PC-9 (cell line): ENCODE measurements at regions not wholly inside any gene's neighbourhood (a gene's known extent, or its start where the extent isn't known, plus 50 kb on each side); places are given as distances from the start of the nearest gene placed in this dataset.

Source experiments
- BruUV-seq: library from RNA; stranded (reverse); fragments of 400-500 nt; replicated peaks from 2 replicates; lab custom pipeline; 2021; lab: Mats Ljungman, UMichigan
- CTCF ChIA-PET: fragments of 300-600 bp; sonication (Branson Sonifier 250); formaldehyde crosslinking; loops from one replicate; lab custom pipeline; 2022; ENCODE audit warnings: antibody characterized with exemption; lab: Charles Lee
- POLR2A ChIA-PET: fragments of 300-600 bp; sonication (Branson Sonifier 250); formaldehyde crosslinking; loops from one replicate; lab custom pipeline; 2022; ENCODE audit warnings: antibody characterized with exemption; ENCODE audit not compliant: unreplicated experiment; lab: Charles Lee
- DNase-seq, 2 experiments: peaks; one replicate each; pipeline versions ENCODE4 v3.0.0 to v3.0.0-alpha.2; 2015 to 2022; ENCODE audit warnings: mixed read lengths in 1 of 2
- H2AFZ ChIP-seq: fragments of 200-600 bp; sonication (generic); 2 replicates; pipeline ENCODE4 v1.8.1; 2017; ENCODE audit warnings: antibody characterized with exemption
- H3F3A ChIP-seq: fragments of 200-600 bp; sonication (generic); 2 replicates; pipeline ENCODE4 v1.8.1; 2017; ENCODE audit warnings: antibody characterized with exemption, mild to moderate bottlenecking, low read depth; ENCODE audit not compliant: insufficient read depth
- H3K27ac ChIP-seq: fragments of 200-600 bp; sonication (generic); 2 replicates; pipeline ENCODE4 v1.6.1; 2016; ENCODE audit warnings: mixed run types
- H3K27me3 ChIP-seq: fragments of 200-600 bp; sonication (generic); 2 replicates; pipeline ENCODE4 v1.6.1; 2016; ENCODE audit warnings: low read depth, mixed run types; ENCODE audit not compliant: insufficient read depth
- H3K36me3 ChIP-seq: fragments of 200-600 bp; sonication (generic); 2 replicates; pipeline ENCODE4 v1.6.1; 2016; ENCODE audit warnings: low read depth, mixed run types
- H3K4me1 ChIP-seq: fragments of 200-600 bp; sonication (generic); replicated peaks from 2 replicates; pipeline ENCODE4 v1.6.1; 2016; ENCODE audit warnings: mixed run types; ENCODE audit not compliant: insufficient read depth
- H3K4me2 ChIP-seq: fragments of 200-600 bp; sonication (generic); 2 replicates; pipeline ENCODE4 v1.6.1; 2017; ENCODE audit warnings: mixed run types
- H3K4me3 ChIP-seq: fragments of 200-600 bp; sonication (generic); 2 replicates; pipeline ENCODE4 v1.6.1; 2016; ENCODE audit warnings: mixed run types
- H3K79me2 ChIP-seq: fragments of 200-600 bp; sonication (generic); 2 replicates; pipeline ENCODE4 v1.6.1; 2017; ENCODE audit warnings: low read depth, mixed run types
- H3K9me2 ChIP-seq: fragments of 200-600 bp; sonication (generic); 2 replicates; pipeline ENCODE4 v1.8.1; 2017; ENCODE audit warnings: mild to moderate bottlenecking; ENCODE audit not compliant: insufficient read depth
- H3K9me3 ChIP-seq: fragments of 200-600 bp; sonication (generic); 2 replicates; pipeline ENCODE4 v1.8.1; 2016; ENCODE audit warnings: low read depth; ENCODE audit not compliant: insufficient read depth
- H4K20me1 ChIP-seq: fragments of 200-600 bp; sonication (generic); 2 replicates; pipeline ENCODE4 v1.8.1; 2017; ENCODE audit not compliant: insufficient read depth
- EZH2 ChIP-seq: fragments of 200-600 bp; sonication (generic); IDR thresholded peaks from 2 replicates; pipeline ENCODE4 v1.8.0; 2017; ENCODE audit warnings: antibody characterized with exemption, low read depth
- intact Hi-C: fragments of 100-400 bp; cut with micrococcal nuclease; formaldehyde crosslinking; loops from one replicate; pipeline ENCODE4 v1.10.0; 2022; ENCODE audit not compliant: unreplicated experiment
- TF ChIP-seq, protein P1 (sequence below): fragments of 200-600 bp; sonication (generic); conservative IDR thresholded peaks from 2 replicates; pipeline ENCODE4 v1.6.1; 2017; ENCODE audit warnings: mixed run types, antibody characterized with exemption, mild to moderate bottlenecking, moderate library complexity

GRCh38 chr14:82422230-82422629, 888.6 kb upstream of the SEL1L start:
- H3K79me2 ChIP-seq = no peaks in the 10 kb centered on the region
- TF ChIP-seq, protein P1, sequence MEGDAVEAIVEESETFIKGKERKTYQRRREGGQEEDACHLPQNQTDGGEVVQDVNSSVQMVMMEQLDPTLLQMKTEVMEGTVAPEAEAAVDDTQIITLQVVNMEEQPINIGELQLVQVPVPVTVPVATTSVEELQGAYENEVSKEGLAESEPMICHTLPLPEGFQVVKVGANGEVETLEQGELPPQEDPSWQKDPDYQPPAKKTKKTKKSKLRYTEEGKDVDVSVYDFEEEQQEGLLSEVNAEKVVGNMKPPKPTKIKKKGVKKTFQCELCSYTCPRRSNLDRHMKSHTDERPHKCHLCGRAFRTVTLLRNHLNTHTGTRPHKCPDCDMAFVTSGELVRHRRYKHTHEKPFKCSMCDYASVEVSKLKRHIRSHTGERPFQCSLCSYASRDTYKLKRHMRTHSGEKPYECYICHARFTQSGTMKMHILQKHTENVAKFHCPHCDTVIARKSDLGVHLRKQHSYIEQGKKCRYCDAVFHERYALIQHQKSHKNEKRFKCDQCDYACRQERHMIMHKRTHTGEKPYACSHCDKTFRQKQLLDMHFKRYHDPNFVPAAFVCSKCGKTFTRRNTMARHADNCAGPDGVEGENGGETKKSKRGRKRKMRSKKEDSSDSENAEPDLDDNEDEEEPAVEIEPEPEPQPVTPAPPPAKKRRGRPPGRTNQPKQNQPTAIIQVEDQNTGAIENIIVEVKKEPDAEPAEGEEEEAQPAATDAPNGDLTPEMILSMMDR = no peak
- TF ChIP-seq EZH2 = no peak
- no peak overlapping the region for H3K27ac ChIP-seq
- BruUV-seq = no TSS peak
- ChIA-PET POLR2A (no interaction called here), CTCF (no interaction called here)
- no peak overlapping the region for H3K4me2 ChIP-seq
- H4K20me1 ChIP-seq = no peaks in the 10 kb centered on the region
- H3K36me3 ChIP-seq = no peaks in the 10 kb centered on the region
- no peaks in the 10 kb centered on the region for H3K27me3 ChIP-seq
- no peaks in the 10 kb centered on the region for H3K9me2 ChIP-seq
- no peak overlapping the region for H3K4me3 ChIP-seq
- H3K9me3 ChIP-seq = no peaks in the 10 kb centered on the region
- H2AFZ ChIP-seq = no peak overlapping the region
- H3F3A ChIP-seq = no peaks in the 10 kb centered on the region
- no peak for DNase-seq
- intact Hi-C loops = no loop called here
- no peaks in the 10 kb centered on the region for H3K4me1 ChIP-seq

DNA sequence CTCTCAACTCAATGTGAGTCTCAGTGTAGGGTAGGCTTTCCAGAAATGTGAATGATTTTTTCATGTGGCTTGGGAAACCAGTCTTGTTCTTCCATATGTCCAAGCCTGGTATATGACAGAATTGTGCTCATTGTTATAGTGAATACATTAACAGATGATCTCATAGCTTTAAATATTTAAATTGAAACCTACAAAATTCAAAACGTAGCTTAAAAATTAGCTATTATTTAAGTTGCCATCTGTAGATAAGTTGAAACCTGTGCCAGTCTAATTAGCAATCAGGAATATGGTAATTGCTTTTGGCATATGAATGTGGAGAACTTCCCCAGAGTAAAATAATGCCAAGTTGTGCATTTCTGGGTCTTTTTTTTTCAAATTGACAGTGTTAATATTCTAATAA, 891.6 kb upstream of the SEL1L start:
- CTCF ChIA-PET = no interaction called here
- H3K4me1 ChIP-seq = no peaks in the 10 kb centered on the region
- H4K20me1 ChIP-seq = no peaks in the 10 kb centered on the region
- H2AFZ ChIP-seq = no peak overlapping the region
- H3K27me3 ChIP-seq = no peaks in the 10 kb centered on the region
- H3K9me2 ChIP-seq = no peaks in the 10 kb centered on the region
- DNase-seq = no peak
- no peak overlapping the region for H3K4me2 ChIP-seq
- no peak overlapping the region for H3K4me3 ChIP-seq
- BruUV-seq = no TSS peak
- POLR2A ChIA-PET = no interaction called here
- no peaks in the 10 kb centered on the region for H3K36me3 ChIP-seq
- H3F3A ChIP-seq = no peaks in the 10 kb centered on the region
- TF ChIP-seq, protein P1 = no peak
- no peak for TF ChIP-seq EZH2
- no peaks in the 10 kb centered on the region for H3K9me3 ChIP-seq
- intact Hi-C loops = no loop called here
- H3K27ac ChIP-seq = no peak overlapping the region
- H3K79me2 ChIP-seq = no peaks in the 10 kb centered on the region

DNA sequence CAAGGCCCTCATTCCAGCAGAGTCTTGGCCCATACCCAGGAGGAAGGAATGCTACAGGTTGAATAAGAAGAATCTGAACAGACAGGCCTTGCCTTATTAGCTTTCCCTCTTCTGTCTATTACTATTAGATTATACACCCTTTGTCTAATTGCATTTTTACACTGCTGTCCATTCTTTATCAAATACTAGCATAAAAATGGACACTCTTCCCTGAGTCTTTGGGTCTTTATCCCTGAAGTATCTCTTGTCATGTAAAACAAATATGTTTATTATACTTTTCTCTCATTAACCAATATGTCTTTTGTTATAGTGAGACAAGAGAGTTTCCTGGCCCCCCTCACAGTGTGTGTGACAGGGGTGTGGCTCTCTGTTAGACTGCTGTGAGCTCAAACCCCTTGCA, 897.4 kb upstream of the SEL1L start:
- no peak for DNase-seq
- no peak overlapping the region for H3K27ac ChIP-seq
- no TSS peak for BruUV-seq
- intact Hi-C loops = no loop called here
- no peak overlapping the region for H3K4me3 ChIP-seq
- no peaks in the 10 kb centered on the region for H4K20me1 ChIP-seq
- no peaks in the 10 kb centered on the region for H3K79me2 ChIP-seq
- no peaks in the 10 kb centered on the region for H3F3A ChIP-seq
- CTCF ChIA-PET = no interaction called here
- no peaks in the 10 kb centered on the region for H3K9me3 ChIP-seq
- no peak overlapping the region for H3K4me2 ChIP-seq
- H3K4me1 ChIP-seq = no peaks in the 10 kb centered on the region
- no peak overlapping the region for H2AFZ ChIP-seq
- H3K27me3 ChIP-seq = no peaks in the 10 kb centered on the region
- H3K9me2 ChIP-seq = no peaks in the 10 kb centered on the region
- TF ChIP-seq EZH2 = no peak
- TF ChIP-seq, protein P1 = no peak
- POLR2A ChIA-PET = no interaction called here
- H3K36me3 ChIP-seq = no peaks in the 10 kb centered on the region
